ENCODE measurements at regions not wholly inside any gene's neighbourhood (a gene's known extent, or its start where the extent isn't known, plus 50 kb on each side); places are given as distances from the start of the nearest gene placed in this dataset.

DNA sequence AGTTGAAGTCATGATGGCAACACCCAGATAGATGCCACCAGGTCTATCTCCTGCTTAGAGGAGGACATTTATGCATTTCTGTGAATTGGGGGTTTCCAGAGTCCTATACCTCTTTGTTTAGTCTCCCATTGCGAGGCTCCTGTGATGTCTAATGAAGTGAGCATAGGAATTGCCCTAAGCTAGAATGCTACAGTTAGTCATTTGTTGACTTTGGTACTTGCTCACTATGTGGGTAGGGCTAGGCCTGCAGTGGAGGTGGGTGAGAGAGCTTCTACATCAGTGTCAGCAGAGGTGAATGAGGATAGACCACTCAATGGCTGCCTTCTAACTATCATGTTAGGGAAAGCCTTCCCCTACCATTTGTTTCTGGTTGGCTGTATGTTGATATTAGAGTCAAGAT, 173.3 kb upstream of the POC5 start (continued):
- TF ChIP-seq, protein P1, sequence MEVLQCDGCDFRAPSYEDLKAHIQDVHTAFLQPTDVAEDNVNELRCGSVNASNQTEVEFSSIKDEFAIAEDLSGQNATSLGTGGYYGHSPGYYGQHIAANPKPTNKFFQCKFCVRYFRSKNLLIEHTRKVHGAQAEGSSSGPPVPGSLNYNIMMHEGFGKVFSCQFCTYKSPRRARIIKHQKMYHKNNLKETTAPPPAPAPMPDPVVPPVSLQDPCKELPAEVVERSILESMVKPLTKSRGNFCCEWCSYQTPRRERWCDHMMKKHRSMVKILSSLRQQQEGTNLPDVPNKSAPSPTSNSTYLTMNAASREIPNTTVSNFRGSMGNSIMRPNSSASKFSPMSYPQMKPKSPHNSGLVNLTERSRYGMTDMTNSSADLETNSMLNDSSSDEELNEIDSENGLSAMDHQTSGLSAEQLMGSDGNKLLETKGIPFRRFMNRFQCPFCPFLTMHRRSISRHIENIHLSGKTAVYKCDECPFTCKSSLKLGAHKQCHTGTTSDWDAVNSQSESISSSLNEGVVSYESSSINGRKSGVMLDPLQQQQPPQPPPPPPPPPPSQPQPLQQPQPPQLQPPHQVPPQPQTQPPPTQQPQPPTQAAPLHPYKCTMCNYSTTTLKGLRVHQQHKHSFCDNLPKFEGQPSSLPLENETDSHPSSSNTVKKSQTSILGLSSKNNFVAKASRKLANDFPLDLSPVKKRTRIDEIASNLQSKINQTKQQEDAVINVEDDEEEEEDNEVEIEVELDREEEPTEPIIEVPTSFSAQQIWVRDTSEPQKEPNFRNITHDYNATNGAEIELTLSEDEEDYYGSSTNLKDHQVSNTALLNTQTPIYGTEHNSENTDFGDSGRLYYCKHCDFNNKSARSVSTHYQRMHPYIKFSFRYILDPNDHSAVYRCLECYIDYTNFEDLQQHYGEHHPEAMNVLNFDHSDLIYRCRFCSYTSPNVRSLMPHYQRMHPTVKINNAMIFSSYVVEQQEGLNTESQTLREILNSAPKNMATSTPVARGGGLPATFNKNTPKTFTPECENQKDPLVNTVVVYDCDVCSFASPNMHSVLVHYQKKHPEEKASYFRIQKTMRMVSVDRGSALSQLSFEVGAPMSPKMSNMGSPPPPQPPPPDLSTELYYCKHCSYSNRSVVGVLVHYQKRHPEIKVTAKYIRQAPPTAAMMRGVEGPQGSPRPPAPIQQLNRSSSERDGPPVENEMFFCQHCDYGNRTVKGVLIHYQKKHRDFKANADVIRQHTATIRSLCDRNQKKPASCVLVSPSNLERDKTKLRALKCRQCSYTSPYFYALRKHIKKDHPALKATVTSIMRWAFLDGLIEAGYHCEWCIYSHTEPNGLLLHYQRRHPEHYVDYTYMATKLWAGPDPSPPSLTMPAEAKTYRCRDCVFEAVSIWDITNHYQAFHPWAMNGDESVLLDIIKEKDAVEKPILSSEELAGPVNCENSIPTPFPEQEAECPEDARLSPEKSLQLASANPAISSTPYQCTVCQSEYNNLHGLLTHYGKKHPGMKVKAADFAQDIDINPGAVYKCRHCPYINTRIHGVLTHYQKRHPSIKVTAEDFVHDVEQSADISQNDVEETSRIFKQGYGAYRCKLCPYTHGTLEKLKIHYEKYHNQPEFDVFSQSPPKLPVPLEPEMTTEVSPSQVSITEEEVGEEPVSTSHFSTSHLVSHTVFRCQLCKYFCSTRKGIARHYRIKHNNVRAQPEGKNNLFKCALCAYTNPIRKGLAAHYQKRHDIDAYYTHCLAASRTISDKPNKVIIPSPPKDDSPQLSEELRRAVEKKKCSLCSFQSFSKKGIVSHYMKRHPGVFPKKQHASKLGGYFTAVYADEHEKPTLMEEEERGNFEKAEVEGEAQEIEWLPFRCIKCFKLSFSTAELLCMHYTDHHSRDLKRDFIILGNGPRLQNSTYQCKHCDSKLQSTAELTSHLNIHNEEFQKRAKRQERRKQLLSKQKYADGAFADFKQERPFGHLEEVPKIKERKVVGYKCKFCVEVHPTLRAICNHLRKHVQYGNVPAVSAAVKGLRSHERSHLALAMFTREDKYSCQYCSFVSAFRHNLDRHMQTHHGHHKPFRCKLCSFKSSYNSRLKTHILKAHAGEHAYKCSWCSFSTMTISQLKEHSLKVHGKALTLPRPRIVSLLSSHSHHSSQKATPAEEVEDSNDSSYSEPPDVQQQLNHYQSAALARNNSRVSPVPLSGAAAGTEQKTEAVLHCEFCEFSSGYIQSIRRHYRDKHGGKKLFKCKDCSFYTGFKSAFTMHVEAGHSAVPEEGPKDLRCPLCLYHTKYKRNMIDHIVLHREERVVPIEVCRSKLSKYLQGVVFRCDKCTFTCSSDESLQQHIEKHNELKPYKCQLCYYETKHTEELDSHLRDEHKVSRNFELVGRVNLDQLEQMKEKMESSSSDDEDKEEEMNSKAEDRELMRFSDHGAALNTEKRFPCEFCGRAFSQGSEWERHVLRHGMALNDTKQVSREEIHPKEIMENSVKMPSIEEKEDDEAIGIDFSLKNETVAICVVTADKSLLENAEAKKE (CRISPR knock-in tag; IDR thresholded peaks at IDR 0.05): no peak

DNA sequence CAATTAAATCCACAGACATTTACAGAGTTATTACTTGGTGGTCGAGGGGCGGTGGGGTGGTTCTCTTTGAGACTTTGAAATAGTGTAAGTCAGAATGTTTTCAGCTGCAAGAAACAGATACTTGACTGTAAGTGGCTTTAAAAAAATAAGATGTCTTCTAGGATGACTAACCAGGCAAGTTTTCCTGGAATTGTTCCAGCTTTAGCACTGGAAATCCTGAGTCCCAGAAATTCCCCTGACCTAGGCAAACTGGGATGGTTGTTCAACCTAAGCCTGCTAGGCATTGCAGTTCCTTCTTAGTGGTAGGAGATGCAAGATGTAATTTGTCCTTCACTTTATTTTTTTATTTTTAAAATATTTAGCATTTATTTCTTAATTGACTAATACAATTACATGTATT, 169.5 kb upstream of the POC5 start:
- no peaks in the 10 kb centered on the region for H3K36me3 ChIP-seq (ENCODE audit: insufficient read depth)
- peak overlapping the region; percentile 98 for H2AFZ ChIP-seq
- no peaks in the 10 kb centered on the region for H4K20me1 ChIP-seq (replicated peaks; ENCODE audit: insufficient read depth)
- no peaks in the 10 kb centered on the region for H3F3A ChIP-seq (replicated peaks; ENCODE audit: low read depth)
- no peak overlapping the region for H3K27ac ChIP-seq (ENCODE audit: low read depth)
- no peak overlapping the region for H3K27ac Mint-ChIP-seq
- H3K36me3 Mint-ChIP-seq (ENCODE audit: low read depth): no peaks in the 10 kb centered on the region
- H3K4me1 ChIP-seq (ENCODE audit: insufficient read depth): no peaks in the 10 kb centered on the region
- no peaks in the 10 kb centered on the region for H3K27me3 ChIP-seq (ENCODE audit: insufficient read depth)
- DNase-seq (ENCODE audit: low spot score): no peak
- H3K79me2 ChIP-seq (replicated peaks; ENCODE audit: insufficient read depth): no peaks in the 10 kb centered on the region
- H3K9me3 Mint-ChIP-seq: no peaks in the 10 kb centered on the region
- H3K4me2 ChIP-seq: no peak overlapping the region
- H3K9me2 ChIP-seq (ENCODE audit: insufficient read depth): no peaks in the 10 kb centered on the region; the same call in 1 of the 2 replicates
- no peaks in the 10 kb centered on the region for H3K4me1 Mint-ChIP-seq
- no peaks in the 10 kb centered on the region for H3K27me3 Mint-ChIP-seq (ENCODE audit: insufficient read depth, low read depth, poor library complexity)
- H3K4me3 Mint-ChIP-seq: no peak overlapping the region
- no peak overlapping the region for H3K4me3 ChIP-seq
- ATAC-seq: no peak
- no peak for TF ChIP-seq NANOG (IDR thresholded peaks at IDR 0.05; ENCODE audit: borderline replicate concordance)
- TF ChIP-seq STAT1 (IDR thresholded peaks at IDR 0.05; ENCODE audit: unreplicated experiment): no peak
- TF ChIP-seq, protein P1 (CRISPR knock-in tag; IDR thresholded peaks at IDR 0.05): no peak
- no peak for TF ChIP-seq ZNF114 (CRISPR knock-in tag; IDR thresholded peaks at IDR 0.05)
- no peak for TF ChIP-seq EZH2phosphoT487 (IDR thresholded peaks at IDR 0.05; ENCODE audit: unreplicated experiment)
- TF ChIP-seq, protein P2, sequence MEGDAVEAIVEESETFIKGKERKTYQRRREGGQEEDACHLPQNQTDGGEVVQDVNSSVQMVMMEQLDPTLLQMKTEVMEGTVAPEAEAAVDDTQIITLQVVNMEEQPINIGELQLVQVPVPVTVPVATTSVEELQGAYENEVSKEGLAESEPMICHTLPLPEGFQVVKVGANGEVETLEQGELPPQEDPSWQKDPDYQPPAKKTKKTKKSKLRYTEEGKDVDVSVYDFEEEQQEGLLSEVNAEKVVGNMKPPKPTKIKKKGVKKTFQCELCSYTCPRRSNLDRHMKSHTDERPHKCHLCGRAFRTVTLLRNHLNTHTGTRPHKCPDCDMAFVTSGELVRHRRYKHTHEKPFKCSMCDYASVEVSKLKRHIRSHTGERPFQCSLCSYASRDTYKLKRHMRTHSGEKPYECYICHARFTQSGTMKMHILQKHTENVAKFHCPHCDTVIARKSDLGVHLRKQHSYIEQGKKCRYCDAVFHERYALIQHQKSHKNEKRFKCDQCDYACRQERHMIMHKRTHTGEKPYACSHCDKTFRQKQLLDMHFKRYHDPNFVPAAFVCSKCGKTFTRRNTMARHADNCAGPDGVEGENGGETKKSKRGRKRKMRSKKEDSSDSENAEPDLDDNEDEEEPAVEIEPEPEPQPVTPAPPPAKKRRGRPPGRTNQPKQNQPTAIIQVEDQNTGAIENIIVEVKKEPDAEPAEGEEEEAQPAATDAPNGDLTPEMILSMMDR (conservative IDR thresholded peaks at IDR 0.05; ENCODE audit: low read depth in 2 of 2): no peak
